ENCODE measurements at regions not wholly inside any gene's neighbourhood (a gene's known extent, or its start where the extent isn't known, plus 50 kb on each side); places are given as distances from the start of the nearest gene placed in this dataset.

DNA sequence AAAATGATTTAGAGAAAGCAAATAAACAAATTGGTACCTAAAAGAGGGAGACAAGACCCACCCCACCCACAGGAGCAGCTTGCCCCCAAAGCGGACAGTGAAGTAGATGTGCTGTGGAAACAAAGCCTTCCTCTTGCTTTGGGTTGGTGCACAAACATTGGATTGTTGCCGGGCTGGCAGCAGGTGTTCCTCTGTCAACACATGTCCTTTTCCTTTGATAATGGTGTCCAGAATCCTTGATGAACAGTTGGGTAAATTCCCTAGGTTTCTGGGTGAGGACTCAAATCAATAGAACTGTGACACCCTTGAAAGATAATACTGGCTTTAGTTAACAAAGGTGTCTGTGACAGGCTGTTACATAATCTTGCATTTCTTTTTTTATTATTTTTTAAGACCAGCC lies 311.8 kb downstream of the SPRY2 start:
- no peak for TF ChIP-seq POLR2AphosphoS5 (IDR thresholded peaks at IDR 0.05)
- no peak for TF ChIP-seq POLR2A (IDR thresholded peaks at IDR 0.05)
- TF ChIP-seq, protein P1, sequence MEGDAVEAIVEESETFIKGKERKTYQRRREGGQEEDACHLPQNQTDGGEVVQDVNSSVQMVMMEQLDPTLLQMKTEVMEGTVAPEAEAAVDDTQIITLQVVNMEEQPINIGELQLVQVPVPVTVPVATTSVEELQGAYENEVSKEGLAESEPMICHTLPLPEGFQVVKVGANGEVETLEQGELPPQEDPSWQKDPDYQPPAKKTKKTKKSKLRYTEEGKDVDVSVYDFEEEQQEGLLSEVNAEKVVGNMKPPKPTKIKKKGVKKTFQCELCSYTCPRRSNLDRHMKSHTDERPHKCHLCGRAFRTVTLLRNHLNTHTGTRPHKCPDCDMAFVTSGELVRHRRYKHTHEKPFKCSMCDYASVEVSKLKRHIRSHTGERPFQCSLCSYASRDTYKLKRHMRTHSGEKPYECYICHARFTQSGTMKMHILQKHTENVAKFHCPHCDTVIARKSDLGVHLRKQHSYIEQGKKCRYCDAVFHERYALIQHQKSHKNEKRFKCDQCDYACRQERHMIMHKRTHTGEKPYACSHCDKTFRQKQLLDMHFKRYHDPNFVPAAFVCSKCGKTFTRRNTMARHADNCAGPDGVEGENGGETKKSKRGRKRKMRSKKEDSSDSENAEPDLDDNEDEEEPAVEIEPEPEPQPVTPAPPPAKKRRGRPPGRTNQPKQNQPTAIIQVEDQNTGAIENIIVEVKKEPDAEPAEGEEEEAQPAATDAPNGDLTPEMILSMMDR (IDR thresholded peaks at IDR 0.05): no peak
